ENCODE measurements at regions not wholly inside any gene's neighbourhood (a gene's known extent, or its start where the extent isn't known, plus 50 kb on each side); places are given as distances from the start of the nearest gene placed in this dataset.
A peak's percentile ranks its signal among the peaks of the same experiment; 100 is the strongest.
"Not testable (repeated sequence)": the region's sequence is repeated elsewhere in the genome, so short reads cannot be mapped to it uniquely, and the experiment has no call there.

GRCh38 chr19:31532034-31532433, 182.8 kb upstream of the TSHZ3 start:
- no peak for DNase-seq

- no peak for DNase-seq
Measured at GRCh38 chr19:31533114-31533513, 183.9 kb upstream of the TSHZ3 start.

- DNase-seq: no peak
Measured at GRCh38 chr19:31534231-31534630, 185.0 kb upstream of the TSHZ3 start.

GRCh38 chr19:31534786-31535657, 185.8 kb upstream of the TSHZ3 start:
- DNase-seq: no peak

- no peak for DNase-seq
Measured at GRCh38 chr19:31535691-31536460, 186.6 kb upstream of the TSHZ3 start.

GRCh38 chr19:31537136-31537535, 187.9 kb upstream of the TSHZ3 start:
- DNase-seq: no peak

GRCh38 chr19:31537902-31538301, 188.7 kb upstream of the TSHZ3 start:
- DNase-seq: not testable (repeated sequence)

- no peak for DNase-seq
Measured at GRCh38 chr19:31538879-31539278, 189.6 kb upstream of the TSHZ3 start.

GRCh38 chr19:31539386-31539785, 190.2 kb upstream of the TSHZ3 start:
- no peak for DNase-seq

- no peak for DNase-seq
Measured at GRCh38 chr19:31541396-31541795, 192.2 kb upstream of the TSHZ3 start.

- no peak for DNase-seq
Measured at GRCh38 chr19:31543456-31543855, 194.2 kb upstream of the TSHZ3 start.

GRCh38 chr19:31545777-31546176, 196.5 kb upstream of the TSHZ3 start:
- no peak for DNase-seq

GRCh38 chr19:31546205-31546960, 197.1 kb upstream of the TSHZ3 start:
- no peak for DNase-seq

GRCh38 chr19:31548941-31549340, 199.7 kb upstream of the TSHZ3 start:
- DNase-seq: peak; percentile 28

GRCh38 chr19:31553112-31553845, 204.0 kb upstream of the TSHZ3 start:
- no peak for DNase-seq

- DNase-seq: no peak
Measured at GRCh38 chr19:31553846-31554215, 204.6 kb upstream of the TSHZ3 start.

GRCh38 chr19:31554360-31554759, 205.1 kb upstream of the TSHZ3 start:
- no peak for DNase-seq

- DNase-seq: no peak
Measured at GRCh38 chr19:31555634-31556215, 206.5 kb upstream of the TSHZ3 start.

GRCh38 chr19:31559494-31559893, 210.3 kb upstream of the TSHZ3 start:
- DNase-seq: no peak

GRCh38 chr19:31560086-31561060, 211.1 kb upstream of the TSHZ3 start:
- peak; percentile 26 for DNase-seq

All from fibroblast of skin of abdomen (primary cell).